ENCODE measurements at regions not wholly inside any gene's neighbourhood (a gene's known extent, or its start where the extent isn't known, plus 50 kb on each side); places are given as distances from the start of the nearest gene placed in this dataset.

DNA sequence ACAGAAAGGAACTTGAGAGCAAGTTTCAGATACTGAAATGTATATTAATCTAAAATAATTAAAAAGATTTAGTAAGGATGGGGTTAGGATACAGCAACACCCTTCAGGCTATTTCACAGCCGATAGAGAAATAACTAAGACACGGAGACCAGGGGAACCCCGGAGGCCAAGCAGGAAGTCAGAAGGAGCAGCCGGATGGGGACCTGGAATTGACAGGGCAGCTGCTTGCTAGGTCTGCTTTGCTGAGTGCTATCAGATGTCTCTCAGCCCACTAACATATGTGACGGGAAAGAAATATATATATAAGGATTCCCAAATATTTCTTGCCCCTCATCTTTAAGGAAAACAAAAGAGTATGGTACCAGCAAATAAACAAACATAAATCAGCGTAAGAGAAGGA is 154.1 kb upstream of the CDH5 start:
- no peak for DNase-seq (ENCODE audit: low read depth in 4 of 4, low spot score in 1 of 4)

DNA sequence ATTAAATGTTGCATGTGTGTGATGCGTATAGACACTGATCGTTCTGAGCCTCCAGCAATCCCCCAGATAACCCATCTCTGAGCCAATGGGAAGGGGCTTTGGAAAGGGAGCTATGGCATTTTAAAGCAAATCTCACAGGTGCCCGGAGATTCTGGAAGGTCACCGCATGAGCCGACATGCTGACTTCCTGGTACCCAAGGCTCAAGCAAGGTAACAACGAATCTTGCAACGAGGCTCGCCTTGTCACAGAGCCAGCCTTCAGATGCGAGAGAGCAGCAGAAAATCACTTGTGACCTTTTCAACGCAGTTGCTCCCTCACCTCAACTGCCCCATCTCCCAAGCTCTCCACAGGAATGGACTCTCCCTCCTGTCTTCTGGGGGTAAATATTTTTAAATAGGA is 154.8 kb upstream of the CDH5 start:
- DNase-seq (ENCODE audit: low read depth in 4 of 4, low spot score in 1 of 4): no peak

DNA sequence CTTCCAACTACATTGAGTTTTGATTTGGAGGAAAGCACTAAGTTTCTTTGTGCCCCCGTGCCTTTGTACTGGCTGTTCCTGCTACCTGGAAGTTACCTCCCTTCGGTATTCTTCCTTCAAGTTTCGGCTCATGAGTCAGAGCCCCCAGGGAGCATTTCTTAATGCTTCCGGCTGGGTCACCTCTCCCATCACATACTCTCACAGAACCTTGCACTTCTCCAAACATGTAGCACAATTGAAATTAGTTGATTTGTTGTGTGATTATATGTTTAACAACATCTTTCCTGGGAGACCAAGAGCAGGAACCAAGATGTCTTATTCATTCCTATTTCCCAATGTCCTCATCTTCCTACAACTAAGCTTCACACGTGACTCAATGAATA is 158.6 kb upstream of the CDH5 start:
- DNase-seq (ENCODE audit: low read depth in 4 of 4, low spot score in 1 of 4): no peak

DNA sequence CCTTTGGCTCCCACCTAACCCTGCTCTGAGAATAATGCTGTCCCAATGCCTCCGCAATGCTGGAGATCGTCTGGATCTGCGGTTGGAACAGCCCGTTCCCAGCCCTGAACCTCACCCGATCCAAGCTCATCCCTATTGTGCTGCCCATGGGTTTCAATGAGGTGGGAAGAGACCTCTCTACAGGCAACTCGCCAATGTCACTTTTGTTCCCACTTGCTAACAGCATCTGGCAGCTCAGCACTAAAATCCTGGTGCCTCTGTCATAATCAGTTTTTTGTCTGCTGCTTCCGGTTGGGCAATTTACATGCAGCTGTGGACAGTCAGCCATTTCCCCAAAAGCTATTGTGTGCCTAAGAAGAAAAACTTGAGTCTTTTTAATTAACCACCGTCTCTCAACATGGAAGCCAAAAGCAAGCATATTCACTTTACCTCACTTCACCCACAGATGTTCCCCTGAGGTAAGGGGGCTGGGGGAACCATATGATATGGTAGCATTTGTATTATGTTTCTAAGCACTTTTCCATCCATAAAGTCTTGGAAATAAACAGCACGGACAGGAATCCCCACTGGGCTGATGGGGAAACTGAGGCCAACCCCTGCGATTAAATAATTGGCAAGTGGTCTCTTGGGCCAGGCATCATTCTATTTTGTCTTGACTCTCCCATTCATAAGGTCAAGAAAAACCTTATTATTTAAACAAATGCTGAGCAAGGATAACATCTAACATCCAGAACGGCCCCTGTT is 159.2 kb upstream of the CDH5 start:
- no peak for DNase-seq (ENCODE audit: low read depth in 4 of 4, low spot score in 1 of 4)

DNA sequence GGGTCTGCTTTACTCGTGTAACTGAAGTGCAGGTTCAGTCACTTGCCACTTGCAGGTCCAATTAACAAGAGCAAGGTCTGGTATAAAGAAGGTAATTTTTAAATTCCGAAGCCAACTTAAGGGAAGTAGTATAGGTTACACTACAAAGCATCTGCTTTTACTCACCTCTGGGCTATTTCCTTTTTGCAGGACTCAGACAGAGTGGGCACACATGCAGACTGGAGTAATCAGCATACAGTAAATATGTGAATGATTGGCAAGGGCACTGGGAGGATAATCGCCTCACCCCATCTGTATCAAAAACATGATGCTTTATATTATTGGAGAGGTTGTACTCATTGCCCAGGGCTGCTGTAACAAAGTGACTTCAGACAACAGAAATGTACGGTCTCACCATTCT is 160.1 kb upstream of the CDH5 start:
- no peak for DNase-seq (ENCODE audit: low read depth in 4 of 4, low spot score in 1 of 4)

DNA sequence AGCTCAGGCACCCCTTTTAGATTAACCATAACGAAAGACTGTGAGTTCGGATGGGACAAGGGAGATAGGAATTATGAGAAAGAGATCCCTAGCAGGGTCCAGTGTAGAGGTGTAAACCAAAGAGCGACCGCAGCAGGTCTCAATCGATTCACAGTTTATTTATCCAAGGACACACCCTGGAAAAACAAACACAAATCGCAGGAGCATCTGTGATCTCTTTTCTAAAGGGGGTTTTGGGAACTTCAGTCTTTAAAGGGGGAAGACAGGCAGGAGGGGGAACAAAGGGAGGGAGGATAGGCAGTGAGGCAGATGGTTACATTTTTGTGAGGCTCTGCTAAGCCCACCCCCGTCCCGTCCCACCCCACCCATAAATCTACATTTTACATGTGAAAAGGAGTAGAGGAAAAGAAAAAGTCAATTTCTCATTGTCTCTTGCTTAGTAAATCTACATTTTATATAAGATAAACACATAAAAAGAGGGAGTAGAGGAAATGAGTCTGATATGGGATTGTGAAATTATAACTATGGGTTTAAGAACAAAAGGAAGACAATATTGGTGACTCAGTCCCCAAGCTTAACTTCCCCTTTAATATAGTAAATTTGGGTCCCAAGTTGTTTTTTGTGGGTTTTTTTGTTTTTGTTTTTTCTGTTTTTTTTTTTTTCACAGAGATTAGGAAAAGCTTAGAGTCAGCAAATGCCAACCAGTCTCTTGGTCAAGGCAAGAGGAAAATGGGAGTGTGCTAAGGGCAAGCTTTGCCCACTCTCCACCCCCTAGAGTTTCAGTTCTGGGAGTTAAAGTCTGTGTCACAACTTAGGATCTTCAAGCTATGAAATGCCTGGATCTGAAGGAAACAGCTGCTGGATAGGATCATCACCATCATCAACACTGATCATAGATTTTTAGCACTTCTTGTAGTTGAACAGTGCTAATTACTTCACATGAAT is 160.9 kb upstream of the CDH5 start:
- no peak for DNase-seq (ENCODE audit: low read depth in 4 of 4, low spot score in 1 of 4)

DNA sequence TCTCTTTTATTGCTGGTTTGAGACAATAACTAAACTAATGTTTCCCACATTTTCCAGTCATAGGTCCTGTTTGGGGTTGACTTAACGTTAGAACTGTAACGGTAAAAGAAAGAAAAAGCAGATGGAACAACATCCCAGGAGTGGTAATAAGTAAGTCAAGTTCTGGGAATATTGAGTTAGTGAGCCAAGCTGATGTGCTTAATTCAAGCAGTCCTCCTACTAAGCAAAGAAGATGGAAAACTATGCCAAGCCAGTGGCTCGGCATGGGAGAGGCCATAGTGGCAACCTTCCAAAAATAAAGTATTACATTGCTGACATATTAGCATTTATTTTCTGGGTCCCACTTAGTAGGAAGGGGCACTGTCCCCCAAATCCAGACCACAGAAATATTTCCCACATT is 161.7 kb upstream of the CDH5 start:
- DNase-seq (ENCODE audit: low read depth in 4 of 4, low spot score in 1 of 4): no peak

DNA sequence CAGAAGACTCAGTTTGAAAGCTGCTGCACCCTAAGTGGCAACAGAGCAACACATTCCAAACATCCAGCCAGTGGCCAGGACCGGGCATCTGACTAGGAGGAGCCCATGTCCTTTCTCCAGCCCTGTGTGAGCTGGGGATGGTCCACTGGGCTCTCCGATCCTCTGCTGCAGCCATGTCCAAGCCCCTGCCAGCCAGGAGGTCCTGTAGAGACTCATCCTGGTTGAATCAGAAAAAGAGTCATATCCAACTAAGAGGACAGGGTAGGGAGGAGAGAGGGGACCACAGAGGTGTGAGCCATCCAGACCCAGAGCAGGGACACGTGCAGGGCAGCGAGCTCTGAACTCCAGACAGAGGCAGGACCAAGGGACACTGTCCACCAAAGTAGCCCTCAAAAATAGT is 163.0 kb upstream of the CDH5 start:
- DNase-seq (ENCODE audit: low read depth in 4 of 4, low spot score in 1 of 4): no peak

DNA sequence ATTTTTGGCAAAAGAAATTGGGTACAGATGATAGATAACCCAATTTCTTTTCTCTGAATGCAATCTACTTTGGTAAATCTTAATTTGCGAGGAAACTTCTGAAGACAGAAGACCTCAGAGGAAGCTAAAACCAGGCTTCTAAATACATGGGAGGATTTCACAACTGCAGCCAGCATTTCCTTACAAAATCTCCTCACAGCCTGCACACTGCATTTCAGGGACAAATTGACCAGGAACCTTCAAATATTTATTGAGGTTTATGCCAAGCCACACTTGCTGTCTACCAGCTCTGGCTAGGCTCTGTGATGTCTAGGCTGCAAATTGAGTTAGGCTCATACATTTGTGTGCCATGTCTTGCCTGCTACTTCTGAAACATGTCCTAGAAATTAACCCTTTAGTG is 167.3 kb upstream of the CDH5 start:
- DNase-seq (ENCODE audit: low read depth in 4 of 4, low spot score in 1 of 4): no peak

DNA sequence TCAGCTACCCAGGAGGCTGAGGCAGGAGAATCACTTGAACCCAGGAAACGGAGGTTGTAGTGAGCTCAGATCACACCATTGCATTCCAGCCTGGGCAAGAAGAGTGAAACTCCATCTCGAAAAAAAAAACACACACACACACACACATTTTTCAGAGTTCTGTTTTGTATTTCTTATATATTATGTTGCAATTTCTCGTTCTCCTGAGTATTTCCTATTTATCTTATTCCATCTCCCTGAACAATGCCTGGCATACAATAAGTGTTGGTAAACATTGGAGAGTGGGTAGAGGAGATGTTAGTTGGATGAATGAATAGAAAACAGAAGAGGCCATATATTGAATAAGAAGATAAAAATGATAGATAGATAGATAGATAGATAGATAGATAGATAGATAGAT is 167.8 kb upstream of the CDH5 start:
- no peak for DNase-seq (ENCODE audit: low read depth in 4 of 4, low spot score in 1 of 4)

DNA sequence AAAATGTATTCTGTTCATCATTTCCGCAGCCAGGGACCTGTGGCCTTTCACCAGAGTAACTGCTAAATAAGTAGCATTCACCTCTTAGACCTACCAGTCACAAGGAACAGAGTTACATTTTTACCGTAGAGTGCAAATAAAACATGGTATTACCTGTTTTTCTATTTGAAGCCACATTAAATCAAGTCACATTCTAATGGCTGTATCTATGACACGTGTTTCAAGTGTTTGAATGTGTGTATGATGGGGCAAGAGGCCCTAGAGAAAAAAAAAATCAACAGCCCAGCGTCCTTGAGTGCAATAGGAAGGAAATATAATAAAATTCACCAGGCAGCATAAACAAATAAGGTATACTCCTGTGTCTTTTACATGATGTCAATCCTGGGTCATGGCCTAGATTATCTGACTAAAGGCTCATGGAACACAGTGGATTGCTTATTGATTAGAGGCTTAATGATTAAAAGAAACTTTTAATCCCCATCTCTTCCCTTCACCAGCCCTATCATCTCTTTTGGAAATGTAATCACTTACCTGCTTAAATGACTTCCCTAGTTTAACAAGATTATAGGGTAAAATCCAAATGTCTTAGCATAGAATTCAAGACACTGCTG is 168.7 kb upstream of the CDH5 start:
- DNase-seq (ENCODE audit: low read depth in 4 of 4, low spot score in 1 of 4): no peak

DNA sequence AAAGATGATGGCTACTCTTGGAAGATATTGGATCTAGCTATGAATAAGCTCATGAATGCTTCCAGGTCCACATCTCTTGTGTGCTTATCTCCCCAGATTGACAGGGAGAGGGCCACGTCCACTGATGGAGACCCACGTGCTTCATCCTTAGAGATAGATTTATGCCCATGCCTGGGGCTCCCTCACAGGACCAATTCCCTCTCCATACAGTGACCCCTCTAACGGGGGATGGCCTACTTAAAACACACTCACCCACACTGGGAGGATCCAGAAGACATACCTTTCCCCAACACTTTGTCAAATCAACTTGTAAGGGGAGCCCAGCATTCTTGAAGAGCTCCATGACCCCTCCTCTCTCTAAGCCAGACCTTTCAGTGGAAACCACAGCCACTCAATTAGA is 169.7 kb upstream of the CDH5 start:
- no peak for DNase-seq (ENCODE audit: low read depth in 4 of 4, low spot score in 1 of 4)

DNA sequence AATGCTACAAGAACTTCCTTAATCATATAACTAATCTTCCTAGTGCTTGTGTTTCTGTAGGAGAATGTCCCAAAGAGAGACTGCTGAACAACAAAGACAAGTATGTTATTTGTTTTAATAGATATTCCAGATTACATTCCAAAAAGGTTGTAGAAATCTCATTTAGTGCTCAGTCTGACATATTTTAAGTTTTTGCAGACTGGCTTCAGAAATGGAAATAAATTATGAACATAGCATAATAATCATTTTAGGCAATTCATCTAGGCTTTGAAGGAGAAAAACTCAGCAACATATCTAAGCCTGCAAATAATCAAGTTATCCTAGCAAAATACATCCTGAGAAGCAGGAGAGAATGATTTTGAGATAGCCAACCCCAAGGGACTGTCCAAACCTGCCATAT is 171.6 kb upstream of the CDH5 start:
- no peak for DNase-seq (ENCODE audit: low read depth in 4 of 4, low spot score in 1 of 4)

DNA sequence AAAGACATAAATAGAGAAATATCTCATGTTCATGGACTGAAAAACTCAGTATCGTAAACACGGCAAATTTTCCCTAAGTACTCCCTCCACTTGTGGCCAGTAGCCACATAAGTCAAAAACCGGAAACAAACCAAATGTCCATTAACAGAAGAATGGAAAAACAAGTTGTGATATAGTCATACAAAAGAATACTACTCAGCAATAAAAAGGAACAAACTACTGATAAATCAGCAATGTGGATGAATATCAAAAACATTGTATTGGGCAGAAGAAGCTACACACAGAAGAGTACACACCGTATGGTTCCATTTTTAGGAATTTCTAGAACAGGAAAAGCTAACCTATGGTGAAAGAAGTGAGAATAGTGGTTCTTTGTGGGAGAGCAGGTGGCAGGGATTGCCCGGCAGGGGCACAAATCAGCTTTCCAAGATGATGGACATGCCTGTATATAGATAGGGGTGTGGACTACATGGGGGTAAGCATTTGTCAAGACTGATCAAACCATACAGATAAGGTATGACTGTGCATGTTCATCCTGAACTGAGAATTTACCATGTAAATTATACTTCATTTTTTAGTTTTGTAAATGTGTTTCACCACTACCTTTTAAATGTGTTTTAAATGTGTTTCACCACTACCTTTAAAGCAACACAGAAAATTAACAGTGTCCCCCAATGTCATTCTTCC is 172.8 kb upstream of the CDH5 start:
- DNase-seq (ENCODE audit: low read depth in 4 of 4, low spot score in 1 of 4): no peak

DNA sequence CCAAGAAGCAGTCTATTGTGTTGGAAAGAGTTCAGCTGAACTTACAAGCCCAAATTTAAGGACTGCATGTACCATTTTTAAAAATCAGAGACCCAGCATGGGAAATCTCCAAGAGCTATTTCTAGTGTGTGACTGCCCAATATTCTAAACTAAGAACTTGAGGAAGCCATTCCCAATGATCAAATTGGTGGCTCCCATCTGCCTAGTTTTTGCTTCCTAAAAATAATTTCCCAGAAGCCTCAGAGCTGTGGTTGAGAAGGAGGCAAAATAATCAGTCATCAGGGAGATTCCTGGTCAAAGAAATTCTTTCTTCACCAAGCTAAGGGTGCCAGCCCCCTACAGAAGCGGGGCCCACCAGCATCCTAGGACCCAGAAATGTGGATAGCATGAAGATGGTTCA is 176.1 kb upstream of the CDH5 start:
- no peak for DNase-seq (ENCODE audit: low read depth in 4 of 4, low spot score in 1 of 4)

DNA sequence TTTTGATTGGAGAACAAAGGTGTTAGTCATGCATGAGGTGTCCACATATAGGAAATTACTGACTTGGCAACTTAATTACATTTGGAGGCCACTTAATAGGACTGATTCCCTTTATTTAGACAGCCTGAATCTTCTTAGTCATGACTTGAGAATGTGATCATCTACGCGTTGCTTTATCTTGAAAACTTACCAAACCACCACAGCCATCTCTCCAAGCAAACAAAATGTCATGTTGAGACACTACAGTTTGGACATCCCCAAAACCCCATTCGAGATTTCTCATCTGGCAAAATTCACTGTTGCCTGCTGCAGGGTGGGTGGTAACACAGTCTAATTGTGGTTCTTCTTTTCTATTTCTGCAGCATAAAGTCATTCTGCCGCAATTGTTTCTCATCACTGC is 176.5 kb upstream of the CDH5 start:
- DNase-seq (ENCODE audit: low read depth in 4 of 4, low spot score in 1 of 4): no peak

DNA sequence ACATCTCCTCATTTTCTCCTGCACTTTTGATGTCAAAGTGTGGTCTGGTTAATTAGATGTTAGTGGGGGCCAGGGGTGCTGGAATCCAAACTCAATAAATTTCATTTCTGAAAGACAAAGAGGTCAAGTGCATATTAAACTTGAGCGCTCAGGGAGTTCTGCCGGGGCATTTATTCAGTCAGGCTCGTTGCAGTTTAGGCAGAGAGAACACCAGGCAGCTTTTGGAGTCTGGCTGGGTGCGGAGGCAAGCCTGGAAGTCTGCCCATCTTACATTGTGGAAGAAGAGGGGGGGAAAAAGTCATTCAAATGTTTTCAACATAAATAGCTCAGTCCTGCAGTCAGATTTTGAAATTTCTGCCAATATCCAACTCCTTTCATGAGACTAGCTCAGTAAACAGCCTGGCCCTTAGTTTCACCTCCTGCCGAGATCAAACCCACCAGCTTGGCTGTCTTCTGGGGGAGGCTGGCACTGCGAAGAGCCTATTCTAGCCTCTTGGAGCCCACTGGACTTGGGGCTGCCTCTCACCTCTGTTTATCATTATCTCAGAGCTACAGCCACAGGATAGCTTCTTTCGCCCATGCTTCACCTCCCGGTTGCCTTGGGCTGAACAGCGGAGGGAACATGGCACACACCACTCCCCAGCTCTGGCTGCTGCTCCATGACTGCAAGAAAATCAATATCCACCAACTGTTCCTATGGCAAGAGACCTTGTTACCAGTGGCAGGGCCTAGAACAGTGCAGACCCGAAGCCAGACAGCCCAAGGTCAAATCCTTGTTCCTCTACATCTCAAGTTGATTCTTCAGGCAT is 177.4 kb upstream of the CDH5 start:
- DNase-seq (ENCODE audit: low read depth in 4 of 4, low spot score in 1 of 4): no peak

DNA sequence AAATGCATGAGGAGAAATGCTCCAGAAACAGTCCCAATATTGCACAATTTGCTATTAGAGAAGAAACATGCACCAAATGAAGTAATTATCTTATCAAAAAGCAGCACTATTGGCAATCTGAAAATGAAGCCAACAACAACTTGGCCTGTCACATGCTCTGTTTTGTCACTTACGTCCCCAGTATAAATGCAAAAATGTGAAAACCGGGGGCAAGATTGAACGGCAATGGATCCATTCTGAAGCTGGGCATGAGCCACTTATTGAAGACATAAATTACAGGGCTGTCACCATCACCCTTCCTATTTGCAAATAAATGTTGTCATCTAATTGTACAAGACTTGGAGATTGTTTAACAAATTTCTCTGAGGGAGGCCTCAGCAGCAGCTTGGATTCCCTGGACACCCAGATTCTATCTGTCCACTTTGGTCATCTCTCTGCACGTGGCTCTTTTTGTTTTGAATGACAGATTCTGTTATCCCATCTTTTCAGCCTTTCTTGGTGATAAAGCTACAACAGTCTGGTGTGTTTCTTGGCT is 180.2 kb upstream of the CDH5 start:
- DNase-seq (ENCODE audit: low read depth in 4 of 4, low spot score in 1 of 4): no peak

DNA sequence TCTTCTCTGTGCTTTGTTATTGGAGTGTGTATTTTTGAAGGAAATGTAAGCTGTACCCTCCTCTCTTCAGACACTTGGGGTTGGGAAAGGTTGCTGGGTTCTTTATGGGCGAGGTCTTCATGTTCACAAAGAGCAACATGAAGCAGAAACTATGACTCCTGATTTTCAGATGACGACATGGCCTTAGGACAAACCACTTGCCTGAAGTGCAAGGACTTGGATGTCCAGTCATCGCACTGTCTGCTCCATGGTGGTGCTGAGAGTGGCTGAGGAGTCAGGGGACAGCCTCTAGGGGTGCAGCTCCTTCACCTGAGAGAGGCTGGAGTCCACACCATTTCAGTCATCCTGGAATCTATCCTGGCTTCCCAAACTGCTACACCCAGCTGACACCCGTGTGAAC is 183.9 kb upstream of the CDH5 start:
- DNase-seq (ENCODE audit: low read depth in 4 of 4, low spot score in 1 of 4): no peak

DNA sequence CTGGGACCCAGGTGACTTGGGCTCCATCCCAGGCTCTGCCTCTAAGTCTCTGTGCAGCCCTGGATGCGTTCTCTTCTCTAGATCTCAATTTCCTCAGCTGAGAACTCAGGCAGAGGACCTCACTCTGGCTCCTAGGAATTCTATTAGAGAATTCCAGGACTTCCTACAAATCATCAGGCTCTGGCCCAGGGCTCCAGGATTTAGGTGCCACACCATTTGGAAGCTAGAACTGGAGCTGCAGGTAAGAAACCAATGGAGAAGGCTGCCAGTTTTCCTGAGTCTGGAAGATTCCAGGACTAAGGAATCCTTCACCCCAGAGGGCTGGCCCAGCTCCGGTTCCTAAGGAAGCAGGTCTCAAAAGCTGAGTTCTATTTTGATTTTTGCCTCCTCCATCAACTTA is 189.8 kb upstream of the CDH5 start:
- DNase-seq (ENCODE audit: low read depth in 4 of 4, low spot score in 1 of 4): no peak

DNA sequence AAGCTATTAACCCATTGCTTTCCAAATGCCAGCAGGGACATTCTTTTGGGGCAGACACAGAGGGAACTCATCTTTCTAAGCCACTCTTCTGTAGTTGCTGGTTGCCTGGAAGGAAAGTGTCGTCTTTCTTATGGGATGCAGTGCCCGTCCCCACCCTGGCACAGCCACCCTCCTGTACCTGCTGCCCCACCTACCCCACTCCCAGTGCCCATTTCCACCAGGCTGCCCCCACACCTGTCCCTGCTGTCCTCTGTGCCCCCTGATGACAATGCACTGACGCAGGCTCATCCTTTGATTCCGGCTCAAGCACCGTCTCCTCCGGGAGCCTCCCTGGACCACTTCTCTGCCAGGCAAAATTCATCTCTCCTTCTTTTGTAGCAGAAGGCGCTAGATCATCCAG is 190.4 kb upstream of the CDH5 start:
- no peak for DNase-seq (ENCODE audit: low read depth in 4 of 4, low spot score in 1 of 4)
